WTC11 (cell line): ENCODE measurements at regions not wholly inside any gene's neighbourhood (a gene's known extent, or its start where the extent isn't known, plus 50 kb on each side); places are given as distances from the start of the nearest gene placed in this dataset.

Experiments
- ATAC-seq: fragments of 200-7000 bp; cut with Tn5 transposase; 2 replicates; pipeline ENCODE4 v1.10.0; 2021; ENCODE audit warnings: mild to moderate bottlenecking, moderate library complexity
- CTCF ChIA-PET: fragments of 300-600 bp; sonication (Branson Sonifier 250); formaldehyde crosslinking; loops from one replicate; lab custom pipeline; 2021; ENCODE audit warnings: antibody characterized with exemption; lab: Charles Lee
- POLR2A ChIA-PET: fragments of 350-600 bp; sonication (Branson Sonifier 250); formaldehyde crosslinking; loops from one replicate; lab custom pipeline; 2021; ENCODE audit warnings: antibody characterized with exemption; lab: Charles Lee
- DNase-seq: peaks from one replicate; pipeline ENCODE4 v3.0.0; 2021; ENCODE audit warnings: low spot score
- H3K27ac Mint-ChIP-seq: 2 replicates; pipeline ENCODE4 v1.8.0; 2021; ENCODE audit warnings: mixed read lengths
- H3K27me3 Mint-ChIP-seq: 2 replicates; pipeline ENCODE4 v1.8.0; 2021; ENCODE audit warnings: low read depth, mild to moderate bottlenecking, moderate library complexity, mixed read lengths
- H3K36me3 Mint-ChIP-seq: 2 replicates; pipeline ENCODE4 v1.8.0; 2021; ENCODE audit warnings: mixed read lengths
- H3K4me1 Mint-ChIP-seq: 2 replicates; pipeline ENCODE4 v1.8.0; 2022; ENCODE audit warnings: mixed read lengths
- H3K4me3 Mint-ChIP-seq: 2 replicates; pipeline ENCODE4 v1.8.0; 2021; ENCODE audit warnings: mild to moderate bottlenecking, moderate library complexity, mixed read lengths
- H3K9me3 Mint-ChIP-seq: 2 replicates; pipeline ENCODE4 v1.8.0; 2021; ENCODE audit warnings: mixed read lengths
- AR ChIP-seq: fragments of 250-450 bp; sonication (Bioruptor Pico); IDR thresholded peaks from 2 replicates; pipeline ENCODE4 v1.9.0; 2021; ENCODE audit warnings: mild to moderate bottlenecking
- ARID4B ChIP-seq: sonication (generic); formaldehyde crosslinking; IDR thresholded peaks from 2 replicates; pipeline ENCODE4 v1.8.0; 2023; ENCODE audit warnings: missing genetic modification reagents, mild to moderate bottlenecking, borderline replicate concordance
- CTCF ChIP-seq: fragments of 200-600 bp; IDR thresholded peaks from 2 replicates; pipeline ENCODE4 v1.8.0; 2022; ENCODE audit warnings: antibody characterized with exemption
- E2F1 ChIP-seq: sonication (generic); formaldehyde crosslinking; IDR thresholded peaks from 2 replicates; pipeline ENCODE4 v1.8.0; 2022; ENCODE audit warnings: mild to moderate bottlenecking, missing genetic modification reagents
- ELF4 ChIP-seq: sonication (generic); formaldehyde crosslinking; IDR thresholded peaks from 2 replicates; pipeline ENCODE4 v1.8.1; 2022; ENCODE audit warnings: low read depth, mild to moderate bottlenecking, moderate library complexity, missing genetic modification reagents
- FOXJ3 ChIP-seq: sonication (generic); formaldehyde crosslinking; IDR thresholded peaks from 2 replicates; pipeline ENCODE4 v1.9.0; 2021; ENCODE audit warnings: missing genetic modification reagents, mild to moderate bottlenecking, borderline replicate concordance
- FOXP1 ChIP-seq: sonication (generic); formaldehyde crosslinking; IDR thresholded peaks from 2 replicates; pipeline ENCODE4 v1.8.0; 2022; ENCODE audit warnings: missing genetic modification reagents, mild to moderate bottlenecking, moderate library complexity, borderline replicate concordance
- GABPB1 ChIP-seq: sonication (generic); formaldehyde crosslinking; IDR thresholded peaks from 2 replicates; pipeline ENCODE4 v1.8.1; 2023; ENCODE audit warnings: mild to moderate bottlenecking, missing genetic modification reagents
- GRHL2 ChIP-seq: fragments of 250-450 bp; sonication (Bioruptor Pico); IDR thresholded peaks from 2 replicates; pipeline ENCODE4 v1.8.0; 2022; ENCODE audit warnings: mild to moderate bottlenecking, moderate library complexity; ENCODE audit not compliant: insufficient replicate concordance, severe bottlenecking
- HMGA2 ChIP-seq: fragments of 250-450 bp; sonication (Bioruptor Pico); IDR thresholded peaks from 2 replicates; pipeline ENCODE4 v1.4.0; 2021; ENCODE audit warnings: mild to moderate bottlenecking, moderate library complexity
- NR1H2 ChIP-seq: sonication (generic); formaldehyde crosslinking; IDR thresholded peaks from 2 replicates; pipeline ENCODE4 v1.9.0; 2021; ENCODE audit warnings: mild to moderate bottlenecking, moderate library complexity, missing genetic modification reagents
- TEAD1 ChIP-seq: sonication (generic); formaldehyde crosslinking; IDR thresholded peaks from 2 replicates; pipeline ENCODE4 v1.8.0; 2022; ENCODE audit warnings: mild to moderate bottlenecking, missing genetic modification reagents
- TP53 ChIP-seq: sonication (generic); formaldehyde crosslinking; IDR thresholded peaks from 2 replicates; pipeline ENCODE4 v1.8.1; 2023; ENCODE audit warnings: mild to moderate bottlenecking, missing genetic modification reagents
- USF1 ChIP-seq: sonication (generic); formaldehyde crosslinking; IDR thresholded peaks from 2 replicates; pipeline ENCODE4 v1.8.0; 2022; ENCODE audit warnings: mild to moderate bottlenecking, missing genetic modification reagents
- ZNF219 ChIP-seq: sonication (generic); formaldehyde crosslinking; IDR thresholded peaks from 2 replicates; pipeline ENCODE4 v1.8.0; 2023; ENCODE audit warnings: missing genetic modification reagents, mild to moderate bottlenecking, borderline replicate concordance
- ZNF281 ChIP-seq: sonication (generic); formaldehyde crosslinking; IDR thresholded peaks from 2 replicates; pipeline ENCODE4 v1.8.0; 2023; ENCODE audit warnings: mild to moderate bottlenecking, missing genetic modification reagents
- ZNF423 ChIP-seq: fragments of 250-450 bp; sonication (Bioruptor Pico); IDR thresholded peaks from 2 replicates; pipeline ENCODE4 v2.1.2; 2022; ENCODE audit warnings: mild to moderate bottlenecking, moderate library complexity

- no peak for TF ChIP-seq ARID4B (CRISPR knock-in tag)
Measured at GRCh38 chr5:106386287-106386686, 1284.5 kb downstream of the EFNA5 start (continued).

GRCh38 chr5:106380736-106381135 lies 1290.0 kb downstream of the EFNA5 start:
- no peak for DNase-seq
- no peak overlapping the region; the same call in none of the 2 replicates for H3K27ac Mint-ChIP-seq
- H3K4me1 Mint-ChIP-seq: peaks cover 10% of the 10 kb centered on the region
- H3K9me3 Mint-ChIP-seq: no peaks in the 10 kb centered on the region
- TF ChIP-seq FOXJ3 (CRISPR knock-in tag): no peak
- TF ChIP-seq NR1H2 (CRISPR knock-in tag): no peak
- TF ChIP-seq CTCF: no peak
- TF ChIP-seq FOXP1 (CRISPR knock-in tag): no peak
- TF ChIP-seq GRHL2 (CRISPR knock-in tag): no peak
- H3K4me3 Mint-ChIP-seq: no peak overlapping the region
- ATAC-seq: no peak
- H3K36me3 Mint-ChIP-seq: no peaks in the 10 kb centered on the region
- POLR2A ChIA-PET: no interaction called here
- no peaks in the 10 kb centered on the region for H3K27me3 Mint-ChIP-seq
- CTCF ChIA-PET: no interaction called here

GRCh38 chr5:106376522-106376921 lies 1294.2 kb downstream of the EFNA5 start:
- H3K4me1 Mint-ChIP-seq: peaks cover 11% of the 10 kb centered on the region
- H3K9me3 Mint-ChIP-seq: no peaks in the 10 kb centered on the region
- H3K27me3 Mint-ChIP-seq: no peaks in the 10 kb centered on the region
- ATAC-seq (no peak), DNase-seq (no peak)
- no peak overlapping the region for H3K27ac Mint-ChIP-seq
- no peak overlapping the region for H3K4me3 Mint-ChIP-seq
- H3K36me3 Mint-ChIP-seq: no peaks in the 10 kb centered on the region
- CTCF ChIA-PET: no interaction called here
- POLR2A ChIA-PET: no interaction called here
- TF ChIP-seq HMGA2: no peak
- no peak for TF ChIP-seq ELF4
- no peak for TF ChIP-seq ZNF423
- TF ChIP-seq AR: no peak
- TF ChIP-seq TEAD1 (CRISPR knock-in tag): no peak
- no peak for TF ChIP-seq USF1 (CRISPR knock-in tag)
- TF ChIP-seq ZNF281: no peak
- TF ChIP-seq E2F1: no peak
- TF ChIP-seq GABPB1 (CRISPR knock-in tag): no peak
- no peak for TF ChIP-seq FOXJ3 (CRISPR knock-in tag)
- TF ChIP-seq TP53 (CRISPR knock-in tag): no peak
- TF ChIP-seq NR1H2 (CRISPR knock-in tag): no peak
- no peak for TF ChIP-seq ZNF219
